Caco-2 (cell line): ENCODE measurements at regions not wholly inside any gene's neighbourhood (a gene's known extent, or its start where the extent isn't known, plus 50 kb on each side); places are given as distances from the start of the nearest gene placed in this dataset.

Experiments
- BruUV-seq: library from RNA; stranded (reverse); fragments of 400-500 nt; replicated peaks from 2 replicates; lab custom pipeline; 2021; lab: Mats Ljungman, UMichigan
- CTCF ChIA-PET: fragments of 300-600 bp; sonication (Branson Sonifier 250); formaldehyde crosslinking; loops from one replicate; lab custom pipeline; 2022; ENCODE audit warnings: antibody characterized with exemption; lab: Charles Lee
- POLR2A ChIA-PET: fragments of 300-600 bp; sonication (Branson Sonifier 250); formaldehyde crosslinking; loops from one replicate; lab custom pipeline; 2022; ENCODE audit warnings: antibody characterized with exemption; lab: Charles Lee
- DNase-seq, 2 experiments: peaks; one replicate each; pipeline versions ENCODE4 v3.0.0 to v3.0.0-alpha.2; 2020 to 2022
- H3K27me3 ChIP-seq: replicated peaks from 2 replicates; pipeline ENCODE4 v1.6.0; 2011; ENCODE audit warnings: low read length; ENCODE audit not compliant: control insufficient read depth, insufficient read depth
- H3K36me3 ChIP-seq: 2 replicates; pipeline ENCODE4 v1.5.1; 2011; ENCODE audit warnings: low read length; ENCODE audit not compliant: control insufficient read depth, insufficient read depth
- H3K4me1 ChIP-seq: fragments of 250-450 bp; sonication (Bioruptor Pico); 2 replicates; pipeline ENCODE4 v1.5.1; 2020; ENCODE audit warnings: mild to moderate bottlenecking
- H3K4me3 ChIP-seq: 2 replicates; pipeline ENCODE4 v1.5.1; 2011; ENCODE audit warnings: low read depth, mild to moderate bottlenecking, control low read depth, low read length
- H3K9me3 ChIP-seq: fragments of 250-450 bp; sonication (Bioruptor Pico); 2 replicates; pipeline ENCODE4 v1.5.1; 2020; ENCODE audit warnings: mild to moderate bottlenecking, moderate library complexity
- H3K27ac Mint-ChIP-seq: one replicate; pipeline ENCODE4 v1.8.0; 2022; ENCODE audit warnings: mixed read lengths; ENCODE audit not compliant: unreplicated experiment
- H3K27me3 Mint-ChIP-seq: one replicate; pipeline ENCODE4 v1.8.0; 2022; ENCODE audit warnings: mixed read lengths; ENCODE audit not compliant: insufficient read depth, unreplicated experiment
- H3K36me3 Mint-ChIP-seq: one replicate; pipeline ENCODE4 v1.8.0; 2022; ENCODE audit warnings: mild to moderate bottlenecking, mixed read lengths; ENCODE audit not compliant: insufficient read depth, unreplicated experiment
- H3K4me1 Mint-ChIP-seq: one replicate; pipeline ENCODE4 v1.8.0; 2022; ENCODE audit warnings: low read depth, mixed read lengths; ENCODE audit not compliant: unreplicated experiment
- H3K4me3 Mint-ChIP-seq: one replicate; pipeline ENCODE4 v1.8.0; 2022; ENCODE audit warnings: mild to moderate bottlenecking, moderate library complexity, mixed read lengths; ENCODE audit not compliant: unreplicated experiment
- H3K9me3 Mint-ChIP-seq: one replicate; pipeline ENCODE4 v1.8.0; 2022; ENCODE audit warnings: mixed read lengths; ENCODE audit not compliant: unreplicated experiment
- CTCF ChIP-seq, 2 experiments: fragments of 200-600 bp in 1 of 2; IDR thresholded peaks; 1 replicate in 1 of 2; 2 replicates in 1 of 2; pipeline versions ENCODE4 v1.5.1 to v1.8.0; 2011 to 2022; ENCODE audit warnings: antibody characterized with exemption in 1 of 2, control low read depth in 1 of 2, inconsistent platforms in 1 of 2, low read depth in 1 of 2, low read length in 1 of 2, mild to moderate bottlenecking in 1 of 2, moderate library complexity in 1 of 2; ENCODE audit not compliant: insufficient read depth in 1 of 2, severe bottlenecking in 1 of 2, unreplicated experiment in 1 of 2
- intact Hi-C: fragments of 100-400 bp; cut with micrococcal nuclease; formaldehyde crosslinking; loops from one replicate; pipeline ENCODE4 v1.10.0; 2022; ENCODE audit not compliant: unreplicated experiment

GRCh38 chr5:7131680-7132079, 264.3 kb upstream of the ADCY2 start:
- no peaks in the 10 kb centered on the region for H3K27me3 Mint-ChIP-seq
- no peak for TF ChIP-seq CTCF (IDR thresholded peaks at IDR 0.05; ENCODE audit: insufficient read depth in 1 of 2, low read depth in 1 of 2, low read length in 1 of 2, severe bottlenecking in 1 of 2, unreplicated experiment in 1 of 2)
- H3K4me1 ChIP-seq = no peaks in the 10 kb centered on the region
- H3K4me3 ChIP-seq = no peak overlapping the region
- DNase-seq = no peak
- H3K27me3 ChIP-seq = no peaks in the 10 kb centered on the region
- H3K9me3 ChIP-seq = no peaks in the 10 kb centered on the region
- no TSS peak for BruUV-seq
- intact Hi-C loops = no loop called here
- no peaks in the 10 kb centered on the region for H3K4me1 Mint-ChIP-seq
- POLR2A ChIA-PET = no interaction called here
- CTCF ChIA-PET = no interaction called here
- H3K9me3 Mint-ChIP-seq = peaks cover 7% of the 10 kb centered on the region
- H3K36me3 Mint-ChIP-seq = no peaks in the 10 kb centered on the region
- H3K27ac Mint-ChIP-seq = no peak overlapping the region
- no peak overlapping the region for H3K4me3 Mint-ChIP-seq
- H3K36me3 ChIP-seq = no peaks in the 10 kb centered on the region

- intact Hi-C loops = no loop called here
- H3K4me1 ChIP-seq = peaks cover 17% of the 10 kb centered on the region
- peak; percentile 39 to 56 for DNase-seq
- TF ChIP-seq CTCF (IDR thresholded peaks at IDR 0.05; ENCODE audit: insufficient read depth in 1 of 2, low read depth in 1 of 2, low read length in 1 of 2, severe bottlenecking in 1 of 2, unreplicated experiment in 1 of 2) = no peak
- no peaks in the 10 kb centered on the region for H3K36me3 ChIP-seq
- POLR2A ChIA-PET = no interaction called here
- H3K27me3 Mint-ChIP-seq = no peaks in the 10 kb centered on the region
- H3K9me3 ChIP-seq = no peaks in the 10 kb centered on the region
- no peak overlapping the region for H3K4me3 Mint-ChIP-seq
- no TSS peak for BruUV-seq
- CTCF ChIA-PET = no interaction called here
- no peaks in the 10 kb centered on the region for H3K27me3 ChIP-seq
- no peaks in the 10 kb centered on the region for H3K36me3 Mint-ChIP-seq
- H3K27ac Mint-ChIP-seq = no peak overlapping the region
- no peak overlapping the region for H3K4me3 ChIP-seq
- no peaks in the 10 kb centered on the region for H3K9me3 Mint-ChIP-seq
- H3K4me1 Mint-ChIP-seq = no peaks in the 10 kb centered on the region
These were observed 249.1 kb upstream of the ADCY2 start for GRCh38 chr5:7146886-7147285.

- Mint-ChIP-seq H3K27me3 (no peaks in the 10 kb centered on the region), H3K36me3 (no peaks in the 10 kb centered on the region), H3K4me3 (no peak overlapping the region), H3K27ac (no peak overlapping the region), H3K9me3 (peaks cover 32% of the 10 kb centered on the region), H3K4me1 (no peaks in the 10 kb centered on the region)
- intact Hi-C loops = no loop called here
- POLR2A ChIA-PET = no interaction called here
- H3K9me3 ChIP-seq = peaks cover 16% of the 10 kb centered on the region
- no peaks in the 10 kb centered on the region for H3K27me3 ChIP-seq
- no peaks in the 10 kb centered on the region for H3K36me3 ChIP-seq
- TF ChIP-seq CTCF (IDR thresholded peaks at IDR 0.05; ENCODE audit: insufficient read depth in 1 of 2, low read depth in 1 of 2, low read length in 1 of 2, severe bottlenecking in 1 of 2, unreplicated experiment in 1 of 2) = no peak
- no peak for DNase-seq
- CTCF ChIA-PET = no interaction called here
- no peaks in the 10 kb centered on the region for H3K4me1 ChIP-seq
- no TSS peak for BruUV-seq
- no peak overlapping the region for H3K4me3 ChIP-seq
These were observed 238.9 kb upstream of the ADCY2 start for GRCh38 chr5:7157083-7157482.
